ENCODE measurements at regions not wholly inside any gene's neighbourhood (a gene's known extent, or its start where the extent isn't known, plus 50 kb on each side); places are given as distances from the start of the nearest gene placed in this dataset.

- no peak for DNase-seq
- Mint-ChIP-seq H3K4me1 (ENCODE audit: low read depth, unreplicated experiment) (no peaks in the 10 kb centered on the region), H3K27ac (ENCODE audit: unreplicated experiment) (no peak overlapping the region), H3K27me3 (ENCODE audit: unreplicated experiment) (no peaks in the 10 kb centered on the region), H3K36me3 (ENCODE audit: insufficient read depth, unreplicated experiment) (no peaks in the 10 kb centered on the region), H3K9me3 (ENCODE audit: low read depth, unreplicated experiment) (no peaks in the 10 kb centered on the region), H3K4me3 (ENCODE audit: low read depth, unreplicated experiment) (no peak overlapping the region)
- intact Hi-C loops (cut with micrococcal nuclease; ENCODE audit: unreplicated experiment) = no loop called here
- no TSS peak for BruUV-seq (replicated peaks)
- CTCF ChIA-PET = no interaction called here
- no peak for TF ChIP-seq CTCF (IDR thresholded peaks at IDR 0.05; ENCODE audit: unreplicated experiment)
Measured at GRCh38 chr9:108072740-108073139, 583.2 kb upstream of the KLF4 start.

- TF ChIP-seq CTCF (IDR thresholded peaks at IDR 0.05; ENCODE audit: unreplicated experiment) = no peak
- Mint-ChIP-seq H3K27me3 (ENCODE audit: unreplicated experiment) (no peaks in the 10 kb centered on the region), H3K4me1 (ENCODE audit: low read depth, unreplicated experiment) (no peaks in the 10 kb centered on the region), H3K27ac (ENCODE audit: unreplicated experiment) (no peak overlapping the region), H3K36me3 (ENCODE audit: insufficient read depth, unreplicated experiment) (no peaks in the 10 kb centered on the region), H3K9me3 (ENCODE audit: low read depth, unreplicated experiment) (no peaks in the 10 kb centered on the region), H3K4me3 (ENCODE audit: low read depth, unreplicated experiment) (no peak overlapping the region)
- CTCF ChIA-PET = no interaction called here
- BruUV-seq (replicated peaks) = no TSS peak
- intact Hi-C loops (cut with micrococcal nuclease; ENCODE audit: unreplicated experiment) = no loop called here
- DNase-seq = no peak
Measured at GRCh38 chr9:108070861-108071260, 581.3 kb upstream of the KLF4 start.

- CTCF ChIA-PET = no interaction called here
- intact Hi-C loops (cut with micrococcal nuclease; ENCODE audit: unreplicated experiment) = no loop called here
- Mint-ChIP-seq H3K27me3 (ENCODE audit: unreplicated experiment) (no peaks in the 10 kb centered on the region), H3K4me3 (ENCODE audit: low read depth, unreplicated experiment) (no peak overlapping the region), H3K9me3 (ENCODE audit: low read depth, unreplicated experiment) (no peaks in the 10 kb centered on the region), H3K36me3 (ENCODE audit: insufficient read depth, unreplicated experiment) (no peaks in the 10 kb centered on the region), H3K27ac (ENCODE audit: unreplicated experiment) (no peak overlapping the region), H3K4me1 (ENCODE audit: low read depth, unreplicated experiment) (no peaks in the 10 kb centered on the region)
- no peak for TF ChIP-seq CTCF (IDR thresholded peaks at IDR 0.05; ENCODE audit: unreplicated experiment)
- no TSS peak for BruUV-seq (replicated peaks)
- no peak for DNase-seq
Measured at GRCh38 chr9:108069991-108070390, 580.4 kb upstream of the KLF4 start.

- intact Hi-C loops (cut with micrococcal nuclease; ENCODE audit: unreplicated experiment) = no loop called here
- Mint-ChIP-seq H3K9me3 (ENCODE audit: low read depth, unreplicated experiment) (peaks cover 5% of the 10 kb centered on the region), H3K4me3 (ENCODE audit: low read depth, unreplicated experiment) (no peak overlapping the region), H3K36me3 (ENCODE audit: insufficient read depth, unreplicated experiment) (no peaks in the 10 kb centered on the region), H3K27me3 (ENCODE audit: unreplicated experiment) (no peaks in the 10 kb centered on the region), H3K27ac (ENCODE audit: unreplicated experiment) (no peak overlapping the region), H3K4me1 (ENCODE audit: low read depth, unreplicated experiment) (peaks cover 18% of the 10 kb centered on the region)
- DNase-seq = no peak
- no TSS peak for BruUV-seq (replicated peaks)
- no peak for TF ChIP-seq CTCF (IDR thresholded peaks at IDR 0.05; ENCODE audit: unreplicated experiment)
- CTCF ChIA-PET = no interaction called here
Measured at GRCh38 chr9:108062680-108063079, 573.1 kb upstream of the KLF4 start.

- Mint-ChIP-seq H3K27me3 (ENCODE audit: unreplicated experiment) (no peaks in the 10 kb centered on the region), H3K9me3 (ENCODE audit: low read depth, unreplicated experiment) (peaks cover 5% of the 10 kb centered on the region), H3K4me3 (ENCODE audit: low read depth, unreplicated experiment) (no peak overlapping the region), H3K4me1 (ENCODE audit: low read depth, unreplicated experiment) (peaks cover 23% of the 10 kb centered on the region), H3K27ac (ENCODE audit: unreplicated experiment) (no peak overlapping the region), H3K36me3 (ENCODE audit: insufficient read depth, unreplicated experiment) (no peaks in the 10 kb centered on the region)
- TF ChIP-seq CTCF (IDR thresholded peaks at IDR 0.05; ENCODE audit: unreplicated experiment) = no peak
- DNase-seq = no peak
- no TSS peak for BruUV-seq (replicated peaks)
- intact Hi-C loops (cut with micrococcal nuclease; ENCODE audit: unreplicated experiment) = no loop called here
- CTCF ChIA-PET = no interaction called here
Measured at GRCh38 chr9:108060175-108060574, 570.6 kb upstream of the KLF4 start.
